Parathyroid adenoma (tissue), 2 donors: ENCODE measurements at regions not wholly inside any gene's neighbourhood (a gene's known extent, or its start where the extent isn't known, plus 50 kb on each side); places are given as distances from the start of the nearest gene placed in this dataset.

Experiments
- H2AFZ ChIP-seq: fragments of 300-600 bp; sonication (generic); one replicate; pipeline ENCODE4 v1.7.0; 2017; ENCODE audit warnings: antibody characterized with exemption, mild to moderate bottlenecking
- H3K27ac ChIP-seq: fragments of 300-600 bp; sonication (generic); one replicate; pipeline ENCODE4 v1.7.0; 2017
- H3K27me3 ChIP-seq: fragments of 300-600 bp; sonication (generic); one replicate; pipeline ENCODE4 v1.7.0; 2017; ENCODE audit warnings: low read length; ENCODE audit not compliant: control insufficient read depth, insufficient read depth
- H3K36me3 ChIP-seq: fragments of 300-600 bp; sonication (generic); one replicate; pipeline ENCODE4 v1.7.0; 2017; ENCODE audit warnings: low read length; ENCODE audit not compliant: control insufficient read depth, insufficient read depth
- H3K4me1 ChIP-seq: fragments of 300-600 bp; sonication (generic); one replicate; pipeline ENCODE4 v1.7.0; 2017; ENCODE audit warnings: control low read depth
- H3K4me2 ChIP-seq: fragments of 300-600 bp; sonication (generic); one replicate; pipeline ENCODE4 v1.7.0; 2017; ENCODE audit warnings: low read length
- H3K4me3 ChIP-seq: fragments of 300-600 bp; sonication (generic); one replicate; pipeline ENCODE4 v1.7.0; 2017; ENCODE audit warnings: low read depth, low read length
- H3K79me2 ChIP-seq: fragments of 300-600 bp; sonication (generic); one replicate; pipeline ENCODE4 v1.7.0; 2017; ENCODE audit warnings: control low read depth
- H3K9ac ChIP-seq: fragments of 300-600 bp; sonication (generic); one replicate; pipeline ENCODE4 v1.7.0; 2017; ENCODE audit warnings: mild to moderate bottlenecking
- H3K9me3 ChIP-seq: fragments of 300-600 bp; sonication (generic); one replicate; pipeline ENCODE4 v1.7.0; 2017; ENCODE audit warnings: low read length; ENCODE audit not compliant: control insufficient read depth
- TF ChIP-seq, protein P1 (sequence below): fragments of 300-600 bp; sonication (generic); IDR thresholded peaks from one replicate; pipeline ENCODE4 v1.7.0; 2017; ENCODE audit warnings: antibody characterized with exemption, mild to moderate bottlenecking
- donor health status: primary hyperparathyroidism.

DNA sequence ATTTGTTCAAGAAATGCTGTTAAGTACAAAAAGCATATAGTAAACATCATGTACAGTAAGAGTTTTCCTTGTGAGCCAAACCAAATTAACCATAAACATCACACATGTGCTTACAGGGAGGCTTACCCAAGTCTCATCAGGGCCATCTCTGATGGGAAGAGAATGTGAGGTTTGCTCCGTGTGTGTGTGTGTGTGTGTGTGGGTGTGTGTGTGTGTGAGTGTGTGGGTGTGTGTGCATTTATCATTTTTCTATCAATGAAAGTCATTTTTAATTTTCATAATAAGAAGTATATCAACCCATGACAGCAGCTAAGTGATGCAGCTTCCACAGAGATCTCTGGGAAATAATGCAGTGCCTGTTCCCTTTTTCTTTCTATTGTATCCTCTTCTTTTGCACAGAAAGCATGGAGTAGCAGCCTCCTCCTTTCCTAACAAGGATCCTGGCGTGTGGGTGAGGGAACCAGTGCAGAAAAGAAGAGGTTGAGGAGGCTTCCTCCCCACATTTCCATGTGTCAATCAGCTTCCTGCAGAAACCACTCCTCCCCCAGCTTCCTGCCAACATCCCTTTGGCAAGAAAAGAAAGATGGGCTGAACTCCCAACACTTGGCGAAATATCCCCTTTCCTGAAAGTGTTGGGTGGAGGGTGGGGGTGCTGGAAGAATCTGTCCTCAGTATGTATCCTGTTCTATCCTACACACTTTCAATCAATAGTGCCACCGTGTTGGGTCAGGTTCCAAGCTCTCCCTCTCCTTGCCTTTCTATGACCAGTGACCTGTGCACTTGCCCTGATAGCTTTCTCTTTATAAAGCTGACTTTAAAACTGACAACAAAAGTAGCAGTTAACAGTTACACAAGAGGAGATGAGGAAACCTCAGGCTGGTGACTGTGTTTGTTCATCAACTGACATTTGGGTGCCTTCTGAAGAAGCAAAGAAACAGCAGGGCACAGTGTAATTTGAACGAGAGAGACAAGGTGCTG lies 251.8 kb upstream of the CITED2 start:
- H2AFZ ChIP-seq = no peak overlapping the region
- H3K4me2 ChIP-seq = peak overlapping the region; percentile 65
- H3K27me3 ChIP-seq = no peaks in the 10 kb centered on the region
- H3K9ac ChIP-seq = no peak overlapping the region
- no peaks in the 10 kb centered on the region for H3K9me3 ChIP-seq
- no peaks in the 10 kb centered on the region for H3K79me2 ChIP-seq
- peaks cover 69% of the 10 kb centered on the region for H3K4me1 ChIP-seq
- TF ChIP-seq, protein P1, sequence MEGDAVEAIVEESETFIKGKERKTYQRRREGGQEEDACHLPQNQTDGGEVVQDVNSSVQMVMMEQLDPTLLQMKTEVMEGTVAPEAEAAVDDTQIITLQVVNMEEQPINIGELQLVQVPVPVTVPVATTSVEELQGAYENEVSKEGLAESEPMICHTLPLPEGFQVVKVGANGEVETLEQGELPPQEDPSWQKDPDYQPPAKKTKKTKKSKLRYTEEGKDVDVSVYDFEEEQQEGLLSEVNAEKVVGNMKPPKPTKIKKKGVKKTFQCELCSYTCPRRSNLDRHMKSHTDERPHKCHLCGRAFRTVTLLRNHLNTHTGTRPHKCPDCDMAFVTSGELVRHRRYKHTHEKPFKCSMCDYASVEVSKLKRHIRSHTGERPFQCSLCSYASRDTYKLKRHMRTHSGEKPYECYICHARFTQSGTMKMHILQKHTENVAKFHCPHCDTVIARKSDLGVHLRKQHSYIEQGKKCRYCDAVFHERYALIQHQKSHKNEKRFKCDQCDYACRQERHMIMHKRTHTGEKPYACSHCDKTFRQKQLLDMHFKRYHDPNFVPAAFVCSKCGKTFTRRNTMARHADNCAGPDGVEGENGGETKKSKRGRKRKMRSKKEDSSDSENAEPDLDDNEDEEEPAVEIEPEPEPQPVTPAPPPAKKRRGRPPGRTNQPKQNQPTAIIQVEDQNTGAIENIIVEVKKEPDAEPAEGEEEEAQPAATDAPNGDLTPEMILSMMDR = no peak
- H3K4me3 ChIP-seq = peak overlapping the region; percentile 37
- H3K27ac ChIP-seq = peak overlapping the region; percentile 97
- no peaks in the 10 kb centered on the region for H3K36me3 ChIP-seq

DNA sequence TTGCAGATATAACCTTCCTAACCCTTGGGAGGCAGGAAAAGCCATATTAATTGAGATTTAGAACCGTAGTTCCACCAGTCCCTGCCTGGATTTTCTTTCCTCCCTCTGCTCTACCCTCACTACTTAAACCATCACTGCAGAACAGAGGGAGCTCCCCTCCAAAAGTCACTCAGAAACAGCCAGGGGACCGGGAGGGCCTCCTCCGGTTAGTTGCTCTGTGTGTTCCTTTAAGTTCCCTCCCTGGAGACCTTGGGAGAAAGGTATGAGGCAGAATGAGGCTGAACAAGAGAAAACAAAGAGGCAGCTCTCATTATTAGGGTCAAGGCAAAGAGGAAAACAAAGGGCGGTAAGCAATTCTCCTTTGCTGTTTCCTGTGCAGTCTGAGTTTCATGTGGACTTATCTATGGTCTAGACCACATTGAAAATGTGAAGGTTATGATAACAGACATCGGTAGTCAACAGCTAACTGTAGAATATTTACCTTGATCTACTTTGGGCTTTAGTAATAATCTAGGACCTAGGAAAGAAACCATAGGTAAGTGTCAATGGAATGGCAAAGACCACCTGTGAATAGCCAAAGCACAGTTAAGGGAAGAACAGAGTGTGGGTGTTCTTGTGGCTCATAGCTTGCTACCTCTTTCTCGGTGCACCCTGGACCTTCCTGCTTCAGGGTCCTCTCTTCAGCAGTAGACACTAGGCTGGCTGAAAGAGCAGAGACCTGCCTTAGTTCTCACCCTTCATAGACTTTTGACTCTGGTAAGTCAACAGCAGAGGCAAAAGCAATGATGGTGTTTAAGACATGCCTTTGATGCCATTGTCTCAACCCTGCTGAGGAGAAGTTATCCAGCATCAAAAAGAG lies 250.9 kb upstream of the CITED2 start:
- no peak overlapping the region for H3K9ac ChIP-seq
- H3K79me2 ChIP-seq = no peaks in the 10 kb centered on the region
- no peak overlapping the region for H3K4me2 ChIP-seq
- TF ChIP-seq, protein P1 = no peak
- peak overlapping the region; percentile 97 for H3K27ac ChIP-seq
- no peak overlapping the region for H3K4me3 ChIP-seq
- peaks cover 69% of the 10 kb centered on the region for H3K4me1 ChIP-seq
- H3K27me3 ChIP-seq = no peaks in the 10 kb centered on the region
- no peaks in the 10 kb centered on the region for H3K36me3 ChIP-seq
- H2AFZ ChIP-seq = peak overlapping the region; percentile 58
- H3K9me3 ChIP-seq = no peaks in the 10 kb centered on the region

DNA sequence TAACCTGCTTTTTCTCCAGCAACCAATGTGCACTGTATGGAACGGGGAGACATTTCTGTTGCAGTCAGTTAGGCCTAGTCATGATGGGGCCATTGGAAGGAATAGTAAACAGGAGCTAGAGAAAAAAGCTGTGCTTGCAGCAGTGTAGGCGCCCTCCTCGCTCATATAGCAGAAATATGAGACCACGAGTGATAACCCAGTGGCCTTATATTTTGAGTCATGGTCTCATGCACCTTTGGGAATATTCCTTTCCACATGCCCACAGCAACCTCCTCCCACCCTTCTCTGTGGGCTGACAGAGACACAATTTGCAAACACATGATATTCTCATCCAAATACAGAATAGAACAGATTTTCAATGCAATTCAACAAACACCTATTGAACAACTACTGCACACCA lies 248.9 kb upstream of the CITED2 start:
- no peaks in the 10 kb centered on the region for H3K36me3 ChIP-seq
- H3K9me3 ChIP-seq = no peaks in the 10 kb centered on the region
- TF ChIP-seq, protein P1 = no peak
- H3K27ac ChIP-seq = peak overlapping the region; percentile 97
- H3K9ac ChIP-seq = peak overlapping the region; percentile 31
- no peaks in the 10 kb centered on the region for H3K79me2 ChIP-seq
- H3K4me1 ChIP-seq = peaks cover 59% of the 10 kb centered on the region
- H3K4me2 ChIP-seq = no peak overlapping the region
- H3K27me3 ChIP-seq = no peaks in the 10 kb centered on the region
- H3K4me3 ChIP-seq = no peak overlapping the region
- H2AFZ ChIP-seq = peak overlapping the region; percentile 49

DNA sequence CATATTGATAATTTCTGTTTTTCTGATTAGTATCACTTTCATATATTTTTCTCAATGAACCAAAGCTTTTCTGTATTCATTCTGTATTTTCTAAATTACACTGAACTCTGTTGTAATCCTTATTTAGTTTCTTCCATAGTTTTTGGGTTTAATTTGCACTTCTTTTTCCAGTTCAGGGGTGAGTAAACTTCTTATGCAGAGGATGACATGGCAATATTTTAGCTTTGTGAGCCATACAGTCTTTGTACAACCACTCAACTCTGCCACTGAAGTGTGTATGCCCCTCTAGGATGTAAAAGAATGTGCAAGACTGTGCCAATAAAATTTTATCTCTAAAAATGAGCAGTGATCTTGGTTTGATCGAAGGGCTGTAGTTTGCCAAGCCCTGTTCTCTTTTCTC lies 239.0 kb upstream of the CITED2 start:
- H2AFZ ChIP-seq = no peak overlapping the region
- H3K9me3 ChIP-seq = no peaks in the 10 kb centered on the region
- H3K9ac ChIP-seq = no peak overlapping the region
- no peaks in the 10 kb centered on the region for H3K27me3 ChIP-seq
- peaks cover 23% of the 10 kb centered on the region for H3K4me1 ChIP-seq
- H3K27ac ChIP-seq = no peak overlapping the region
- no peaks in the 10 kb centered on the region for H3K36me3 ChIP-seq
- no peak overlapping the region for H3K4me2 ChIP-seq
- TF ChIP-seq, protein P1 = no peak
- no peaks in the 10 kb centered on the region for H3K79me2 ChIP-seq
- H3K4me3 ChIP-seq = no peak overlapping the region
